BE2C (cell line): ENCODE measurements at regions not wholly inside any gene's neighbourhood (a gene's known extent, or its start where the extent isn't known, plus 50 kb on each side); places are given as distances from the start of the nearest gene placed in this dataset.

Source experiments
- DNase-seq: peaks from one replicate; pipeline ENCODE4 v3.0.0-alpha.2; 2020
- H3K27me3 ChIP-seq: fragments of 250-450 bp; sonication (Bioruptor Pico); 2 replicates; pipeline ENCODE4 v1.5.1; 2020; ENCODE audit warnings: mild to moderate bottlenecking
- H3K36me3 ChIP-seq: fragments of 250-450 bp; sonication (Bioruptor Pico); 2 replicates; pipeline ENCODE4 v1.5.1; 2020; ENCODE audit warnings: mild to moderate bottlenecking
- H3K4me1 ChIP-seq: fragments of 250-450 bp; sonication (Bioruptor Pico); 2 replicates; pipeline ENCODE4 v1.5.1; 2020
- H3K4me3 ChIP-seq: 2 replicates; pipeline ENCODE4 v1.5.1; 2011; ENCODE audit warnings: low read depth, low read length
- H3K9me3 ChIP-seq: fragments of 250-450 bp; sonication (Bioruptor Pico); 2 replicates; pipeline ENCODE4 v1.5.1; 2020
- TF ChIP-seq, protein P1 (sequence below): IDR thresholded peaks from 2 replicates; pipeline ENCODE4 v1.5.1; 2012; ENCODE audit warnings: mild to moderate bottlenecking, low read depth, low read length

DNA sequence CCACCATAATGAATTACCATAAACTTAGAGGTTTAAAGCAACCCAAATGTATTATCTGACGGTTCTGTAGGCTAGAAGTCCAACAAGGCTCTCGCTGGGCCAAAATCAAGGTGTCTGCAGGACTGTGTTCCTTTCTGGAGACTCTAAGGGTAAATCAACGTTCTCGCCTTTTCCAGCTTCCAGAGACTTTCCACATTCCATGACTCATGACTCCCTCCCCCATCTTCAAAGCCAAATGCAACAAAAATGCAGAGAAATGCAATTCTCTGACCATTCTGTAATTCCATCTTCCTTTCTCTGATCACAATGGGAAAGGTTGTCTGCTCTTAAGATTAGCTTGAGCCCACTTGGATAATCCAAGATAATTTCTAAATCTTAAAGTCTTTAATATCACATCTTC lies 287.1 kb downstream of the LTN1 start:
- TF ChIP-seq, protein P1, sequence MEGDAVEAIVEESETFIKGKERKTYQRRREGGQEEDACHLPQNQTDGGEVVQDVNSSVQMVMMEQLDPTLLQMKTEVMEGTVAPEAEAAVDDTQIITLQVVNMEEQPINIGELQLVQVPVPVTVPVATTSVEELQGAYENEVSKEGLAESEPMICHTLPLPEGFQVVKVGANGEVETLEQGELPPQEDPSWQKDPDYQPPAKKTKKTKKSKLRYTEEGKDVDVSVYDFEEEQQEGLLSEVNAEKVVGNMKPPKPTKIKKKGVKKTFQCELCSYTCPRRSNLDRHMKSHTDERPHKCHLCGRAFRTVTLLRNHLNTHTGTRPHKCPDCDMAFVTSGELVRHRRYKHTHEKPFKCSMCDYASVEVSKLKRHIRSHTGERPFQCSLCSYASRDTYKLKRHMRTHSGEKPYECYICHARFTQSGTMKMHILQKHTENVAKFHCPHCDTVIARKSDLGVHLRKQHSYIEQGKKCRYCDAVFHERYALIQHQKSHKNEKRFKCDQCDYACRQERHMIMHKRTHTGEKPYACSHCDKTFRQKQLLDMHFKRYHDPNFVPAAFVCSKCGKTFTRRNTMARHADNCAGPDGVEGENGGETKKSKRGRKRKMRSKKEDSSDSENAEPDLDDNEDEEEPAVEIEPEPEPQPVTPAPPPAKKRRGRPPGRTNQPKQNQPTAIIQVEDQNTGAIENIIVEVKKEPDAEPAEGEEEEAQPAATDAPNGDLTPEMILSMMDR, result no peak
- Histone ChIP-seq H3K27me3 (no peaks in the 10 kb centered on the region), H3K36me3 (no peaks in the 10 kb centered on the region), H3K4me3 (no peak overlapping the region), H3K4me1 (no peaks in the 10 kb centered on the region), H3K9me3 (peaks cover 6% of the 10 kb centered on the region; the same call in 1 of the 2 replicates)
- no peak for DNase-seq

DNA sequence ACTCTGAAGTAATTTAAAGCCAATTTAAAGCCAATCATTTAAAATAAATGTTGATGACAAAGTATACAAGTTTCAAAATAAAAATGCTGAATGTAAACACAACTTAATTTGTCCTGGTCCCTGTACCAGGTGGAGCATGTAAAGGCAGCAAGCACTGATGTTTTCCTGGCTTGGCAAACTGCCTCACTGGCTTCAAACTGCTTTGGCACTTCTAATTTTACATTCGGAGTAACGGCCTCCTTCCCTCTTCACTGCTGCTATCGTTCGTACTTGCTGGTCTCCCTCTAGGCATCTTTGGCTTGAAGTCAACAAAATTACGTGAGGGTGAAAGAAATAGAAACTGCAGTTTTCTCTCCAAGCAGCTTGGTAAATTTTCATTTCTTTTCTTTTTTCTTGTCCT lies 287.9 kb downstream of the LTN1 start:
- no peaks in the 10 kb centered on the region for H3K36me3 ChIP-seq
- H3K4me3 ChIP-seq, result no peak overlapping the region
- peaks cover 6% of the 10 kb centered on the region; the same call in 1 of the 2 replicates for H3K9me3 ChIP-seq
- H3K4me1 ChIP-seq, result no peaks in the 10 kb centered on the region
- no peak for DNase-seq
- H3K27me3 ChIP-seq, result no peaks in the 10 kb centered on the region
- TF ChIP-seq, protein P1, result no peak

DNA sequence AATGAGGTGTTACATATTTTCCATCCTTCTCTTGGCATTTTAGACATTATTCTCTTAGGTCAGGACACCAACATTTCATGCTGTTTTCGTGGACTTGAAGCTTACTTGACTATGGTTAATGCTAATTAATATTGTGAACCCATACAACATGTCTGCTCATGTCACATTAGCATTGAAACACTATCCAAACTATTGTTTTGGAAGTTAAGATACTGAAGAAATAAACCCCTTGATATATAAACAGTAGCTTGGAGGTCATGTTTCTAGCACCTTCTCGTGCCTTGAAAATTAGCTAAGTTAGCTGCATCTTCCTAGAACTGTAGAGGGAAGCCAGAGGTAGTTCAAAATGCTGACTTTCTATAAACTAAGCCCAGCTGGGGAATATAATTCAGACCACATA lies 288.8 kb downstream of the LTN1 start:
- Histone ChIP-seq H3K27me3 (no peaks in the 10 kb centered on the region), H3K9me3 (peaks cover 6% of the 10 kb centered on the region; the same call in 1 of the 2 replicates), H3K4me3 (no peak overlapping the region), H3K4me1 (no peaks in the 10 kb centered on the region), H3K36me3 (no peaks in the 10 kb centered on the region)
- TF ChIP-seq, protein P1, result no peak
- DNase-seq, result no peak

DNA sequence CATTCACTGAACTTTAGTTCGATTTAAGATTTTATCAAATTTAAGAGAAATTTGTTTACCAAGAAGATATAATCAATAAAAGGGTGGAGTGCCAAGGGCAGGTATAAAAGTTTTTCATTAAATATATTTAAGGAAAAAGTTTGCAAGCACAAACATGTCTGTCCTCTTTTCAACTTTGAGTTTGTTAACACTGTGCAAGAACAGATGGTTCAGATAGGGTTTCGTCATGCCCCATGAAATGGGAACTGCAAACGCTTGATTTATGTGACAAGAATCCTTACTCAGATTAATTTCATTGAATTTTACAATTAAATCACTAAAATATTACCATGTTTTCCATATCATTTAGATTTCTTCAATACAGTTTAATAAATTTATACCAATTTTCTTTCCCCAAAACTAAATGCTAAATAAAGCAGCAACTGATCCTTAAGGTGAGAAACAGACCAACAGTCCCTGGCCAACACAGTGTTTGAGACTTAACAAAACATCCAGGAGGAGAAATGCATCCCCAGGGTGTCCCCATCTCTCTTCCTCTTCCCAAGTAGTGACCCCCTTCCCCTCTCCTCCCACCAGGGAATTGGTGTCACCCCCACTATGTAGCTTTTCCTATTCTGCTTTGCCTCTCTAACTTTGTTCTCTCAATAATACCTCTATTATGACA lies 292.9 kb downstream of the LTN1 start:
- no peak for DNase-seq
- no peak overlapping the region for H3K4me3 ChIP-seq
- no peaks in the 10 kb centered on the region for H3K36me3 ChIP-seq
- H3K4me1 ChIP-seq, result no peaks in the 10 kb centered on the region
- TF ChIP-seq, protein P1, result no peak
- peaks cover 6% of the 10 kb centered on the region; the same call in 1 of the 2 replicates for H3K9me3 ChIP-seq
- H3K27me3 ChIP-seq, result no peaks in the 10 kb centered on the region

DNA sequence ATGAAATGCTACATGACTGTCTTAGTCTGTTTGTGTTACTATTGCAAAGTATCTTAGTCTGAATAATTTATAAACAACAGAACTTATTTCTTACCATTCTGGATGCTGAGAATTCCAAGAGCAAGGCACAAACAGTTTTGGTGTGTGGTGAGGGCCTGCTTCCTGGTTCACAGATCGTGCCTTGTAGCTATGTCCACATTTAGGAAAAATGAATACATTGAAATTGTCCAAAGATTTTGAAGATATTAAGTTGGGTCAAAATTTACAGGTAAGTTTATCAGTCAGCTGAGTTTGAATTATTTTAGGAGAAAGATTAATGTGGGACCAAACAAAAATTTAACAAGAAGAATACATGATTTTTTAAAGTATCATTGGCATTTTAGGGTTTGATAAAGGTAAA lies 293.5 kb downstream of the LTN1 start:
- no peak overlapping the region for H3K4me3 ChIP-seq
- no peaks in the 10 kb centered on the region for H3K36me3 ChIP-seq
- no peaks in the 10 kb centered on the region for H3K27me3 ChIP-seq
- no peak for DNase-seq
- peaks cover 6% of the 10 kb centered on the region; the same call in 1 of the 2 replicates for H3K9me3 ChIP-seq
- no peaks in the 10 kb centered on the region for H3K4me1 ChIP-seq
- TF ChIP-seq, protein P1, result no peak

DNA sequence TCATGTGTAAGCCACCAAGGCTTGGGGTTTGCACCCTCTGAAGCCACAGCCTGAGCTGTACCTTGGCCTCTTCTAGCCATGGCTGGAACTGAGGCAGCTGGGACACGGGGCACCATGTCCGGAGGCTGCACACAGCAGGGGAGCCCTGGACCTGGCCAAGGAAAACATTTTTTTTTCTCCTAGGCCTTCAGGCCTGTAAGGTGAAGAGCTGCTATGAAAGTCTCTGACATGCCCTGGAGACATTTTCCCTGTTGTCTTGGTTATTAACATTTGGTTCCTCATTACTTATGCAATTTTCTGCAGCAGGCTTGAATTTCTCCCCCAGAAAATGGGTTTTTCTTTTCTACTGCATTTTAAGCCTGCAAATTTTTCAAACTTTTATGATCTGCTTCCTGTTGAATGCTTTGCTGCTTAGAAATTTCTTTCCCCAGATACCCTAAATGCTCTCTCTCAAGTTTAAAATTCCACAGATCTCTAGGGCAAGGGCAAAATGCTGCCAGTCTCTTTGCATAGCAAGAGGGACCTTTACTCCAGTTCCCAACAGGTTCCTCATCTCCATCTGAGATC lies 295.8 kb downstream of the LTN1 start:
- H3K9me3 ChIP-seq, result no peaks in the 10 kb centered on the region
- no peak for DNase-seq
- H3K4me3 ChIP-seq, result no peak overlapping the region
- no peaks in the 10 kb centered on the region for H3K4me1 ChIP-seq
- H3K36me3 ChIP-seq, result no peaks in the 10 kb centered on the region
- TF ChIP-seq, protein P1, result no peak
- H3K27me3 ChIP-seq, result no peaks in the 10 kb centered on the region
